GM12891 (cell line): ENCODE measurements at regions not wholly inside any gene's neighbourhood (a gene's known extent, or its start where the extent isn't known, plus 50 kb on each side); places are given as distances from the start of the nearest gene placed in this dataset.

Experiments
- PAX5 ChIP-seq: IDR thresholded peaks from 2 replicates; pipeline ENCODE4 v1.6.1; 2011; ENCODE audit warnings: low read length, moderate library complexity, mild to moderate bottlenecking; ENCODE audit not compliant: insufficient read depth, severe bottlenecking
- POLR2A ChIP-seq: IDR thresholded peaks from 2 replicates; pipeline ENCODE4 v1.6.1; 2011; ENCODE audit warnings: low read depth, low read length, control low read depth
- POLR2AphosphoS5 ChIP-seq: IDR thresholded peaks from 2 replicates; pipeline ENCODE4 v1.6.1; 2011; ENCODE audit warnings: low read depth, low read length, control low read depth
- SPI1 ChIP-seq: IDR thresholded peaks from 2 replicates; pipeline ENCODE4 v1.6.1; 2011; ENCODE audit warnings: low read depth, low read length, control low read depth
- TAF1 ChIP-seq: IDR thresholded peaks from 2 replicates; pipeline ENCODE4 v1.6.1; 2011; ENCODE audit warnings: low read depth, low read length, control low read depth

DNA sequence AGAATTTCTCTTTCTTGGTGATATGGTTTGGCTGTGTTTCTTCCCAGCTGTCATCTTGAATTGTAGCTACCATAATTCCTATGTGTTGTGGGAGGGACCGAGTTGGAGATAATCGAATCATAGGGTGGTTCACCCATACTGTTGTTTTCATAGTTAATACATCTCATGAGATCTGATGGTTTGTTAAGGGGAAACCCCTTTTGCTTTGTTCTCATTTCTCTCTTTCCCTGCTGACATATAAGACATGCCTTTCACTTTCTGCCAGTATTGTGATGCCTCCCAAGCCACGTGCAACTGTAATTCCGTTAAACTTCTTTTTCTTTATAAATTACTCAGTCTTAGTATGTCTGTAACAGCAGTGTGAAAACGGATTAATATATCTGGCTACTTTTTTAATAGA lies 179.0 kb downstream of the VCY1B start:
- TF ChIP-seq POLR2A (no peak), POLR2AphosphoS5 (no peak), TAF1 (no peak), SPI1 (no peak), PAX5 (no peak)
